ENCODE measurements at regions not wholly inside any gene's neighbourhood (a gene's known extent, or its start where the extent isn't known, plus 50 kb on each side); places are given as distances from the start of the nearest gene placed in this dataset.
"Not testable (repeated sequence)": the region's sequence is repeated elsewhere in the genome, so short reads cannot be mapped to it uniquely, and the experiment has no call there.

DNA sequence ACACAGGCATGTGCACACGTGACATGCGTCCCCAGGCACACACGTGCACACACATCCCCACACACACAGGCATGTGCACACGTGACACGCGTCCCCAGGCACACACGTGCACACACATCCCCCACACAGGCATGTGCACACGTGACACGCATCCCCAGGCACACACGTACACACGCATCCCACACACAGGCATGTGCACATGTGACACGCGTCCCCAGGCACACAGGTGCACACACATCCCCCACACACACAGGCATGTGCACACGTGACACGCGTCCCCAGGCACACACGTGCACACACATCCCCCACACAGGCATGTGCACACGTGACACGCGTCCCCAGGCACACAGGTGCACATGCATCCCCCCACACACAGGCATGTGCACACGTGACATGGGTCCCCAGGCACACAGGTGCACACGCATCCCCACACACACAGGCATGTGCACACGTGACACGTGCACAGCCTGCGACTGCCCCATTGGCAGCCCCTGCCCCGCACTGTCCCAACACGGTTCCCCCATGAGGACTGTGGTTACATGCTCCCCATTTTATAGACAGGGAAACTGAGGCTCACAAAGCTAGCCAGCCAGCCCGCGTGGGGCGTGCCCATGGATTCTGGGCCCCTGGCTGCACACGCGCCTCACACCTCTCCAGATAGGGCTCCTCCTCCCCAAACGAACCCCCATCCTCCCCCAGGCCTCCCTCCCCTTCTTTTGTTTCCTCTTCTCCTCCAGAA lies 193.2 kb upstream of the PPP1R26 start:
- not testable (repeated sequence) for TF ChIP-seq PKNOX1 (IDR thresholded peaks at IDR 0.05); BHLHE40 (IDR thresholded peaks at IDR 0.05; ENCODE audit: borderline replicate concordance); SP1 (IDR thresholded peaks at IDR 0.05); ARNT (IDR thresholded peaks at IDR 0.05); ELF4 (IDR thresholded peaks at IDR 0.05); SUZ12 (IDR thresholded peaks at IDR 0.05); NFRKB (IDR thresholded peaks at IDR 0.05); TARDBP (IDR thresholded peaks at IDR 0.05); FOXM1 (IDR thresholded peaks at IDR 0.05; ENCODE audit: borderline replicate concordance); LEF1 (IDR thresholded peaks at IDR 0.05; ENCODE audit: borderline replicate concordance); ZNF384 (IDR thresholded peaks at IDR 0.05); FOXK2 (IDR thresholded peaks at IDR 0.05); HDGF (IDR thresholded peaks at IDR 0.05; ENCODE audit: borderline replicate concordance)

Data from HEK293T (cell line).